LoVo (cell line): ENCODE measurements at regions not wholly inside any gene's neighbourhood (a gene's known extent, or its start where the extent isn't known, plus 50 kb on each side); places are given as distances from the start of the nearest gene placed in this dataset.
"Not testable (repeated sequence)": the region's sequence is repeated elsewhere in the genome, so short reads cannot be mapped to it uniquely, and the experiment has no call there.

ENCODE experiments used
- DNase-seq: peaks from one replicate; pipeline ENCODE4 v3.0.0-alpha.2; 2016; ENCODE audit warnings: low spot score

- no peak for DNase-seq
Observed at GRCh38 chr5:2569774-2570542, 181.5 kb downstream of the IRX2 start.

DNA sequence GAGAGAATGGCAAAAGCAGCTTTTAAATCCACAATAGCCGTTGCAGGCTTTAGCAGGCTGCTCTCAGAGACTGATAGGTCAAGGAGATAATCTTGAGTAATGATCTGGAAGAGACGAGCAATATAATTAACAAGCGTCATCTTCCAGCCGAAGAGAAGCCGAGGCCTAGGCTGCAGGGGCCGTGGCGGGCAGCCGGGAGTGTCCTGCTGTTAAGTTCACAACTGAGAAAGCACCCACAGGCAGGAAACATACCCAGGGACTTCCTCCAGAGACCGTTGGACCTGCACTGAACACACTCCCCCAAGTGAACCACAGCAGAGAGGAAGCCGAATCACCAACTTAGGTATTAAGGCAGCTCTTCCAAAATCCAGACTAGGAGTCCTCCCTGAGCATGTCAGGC, 182.3 kb downstream of the IRX2 start:
- no peak for DNase-seq

GRCh38 chr5:2566284-2566683, 185.2 kb downstream of the IRX2 start:
- DNase-seq = no peak

- DNase-seq = no peak
Observed at GRCh38 chr5:2565147-2565546, 186.3 kb downstream of the IRX2 start.

DNA sequence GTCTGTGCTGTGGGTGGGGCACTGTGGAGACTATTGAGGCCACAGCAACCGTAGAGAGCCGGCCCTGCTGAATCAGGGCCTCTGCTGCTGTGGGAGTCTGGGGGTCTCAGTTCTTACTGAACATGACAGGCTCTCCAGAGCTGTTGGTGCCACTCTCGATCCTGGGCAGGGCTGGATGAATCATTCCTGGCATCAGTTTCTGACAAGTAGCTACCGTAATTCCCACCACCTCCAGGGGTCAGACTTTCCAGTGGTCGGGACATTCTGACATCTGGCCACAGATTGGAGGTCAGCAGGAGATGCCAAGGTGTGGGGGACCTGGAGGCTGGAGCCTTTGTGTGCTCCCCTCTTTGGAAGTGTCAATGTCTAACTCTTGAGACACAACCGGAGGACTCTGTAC, 188.4 kb downstream of the IRX2 start:
- DNase-seq = no peak

GRCh38 chr5:2562036-2562435, 189.4 kb downstream of the IRX2 start:
- no peak for DNase-seq

- no peak for DNase-seq
Observed at GRCh38 chr5:2560435-2560834, 191.0 kb downstream of the IRX2 start.

DNA sequence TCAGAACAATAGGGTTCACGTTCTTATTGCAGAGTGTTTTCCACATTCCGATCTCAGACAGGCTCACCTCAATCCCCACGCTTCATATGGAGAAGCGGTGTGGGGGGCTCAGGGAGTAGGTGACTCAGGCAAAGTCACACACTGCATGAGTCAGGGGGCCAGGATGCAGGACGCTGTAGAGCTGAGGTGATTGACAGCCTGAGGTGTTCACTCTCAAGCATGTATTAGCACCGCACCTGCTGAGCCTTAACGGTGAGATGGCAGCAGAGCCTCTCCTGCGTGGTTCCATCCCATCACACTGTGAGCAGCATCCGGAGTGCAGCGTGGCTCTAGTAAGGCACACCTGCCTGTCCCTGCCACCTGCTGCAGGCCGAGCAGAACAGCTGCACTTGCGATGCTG, 194.0 kb downstream of the IRX2 start:
- no peak for DNase-seq

- no peak for DNase-seq
Observed at GRCh38 chr5:2556375-2556966, 195.0 kb downstream of the IRX2 start.

DNA sequence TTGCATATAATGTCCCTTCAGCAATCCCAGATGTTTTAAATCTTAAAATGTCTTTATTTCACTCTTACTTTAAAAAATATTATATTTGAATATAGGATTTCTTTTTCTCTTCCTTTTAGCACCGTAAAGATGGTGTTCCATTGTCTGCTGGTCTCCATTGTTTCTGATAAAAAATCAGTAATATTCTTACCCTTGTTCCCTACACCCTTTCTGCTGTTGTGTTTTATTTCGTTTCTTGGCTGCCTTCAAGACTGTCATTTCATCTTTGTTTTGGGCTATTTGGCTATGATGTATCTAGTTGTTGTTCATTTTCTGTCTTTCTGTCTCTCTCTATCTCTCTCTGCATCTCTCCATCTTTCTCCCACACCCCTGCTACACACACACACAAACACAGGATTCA, 197.9 kb downstream of the IRX2 start:
- DNase-seq = no peak

DNA sequence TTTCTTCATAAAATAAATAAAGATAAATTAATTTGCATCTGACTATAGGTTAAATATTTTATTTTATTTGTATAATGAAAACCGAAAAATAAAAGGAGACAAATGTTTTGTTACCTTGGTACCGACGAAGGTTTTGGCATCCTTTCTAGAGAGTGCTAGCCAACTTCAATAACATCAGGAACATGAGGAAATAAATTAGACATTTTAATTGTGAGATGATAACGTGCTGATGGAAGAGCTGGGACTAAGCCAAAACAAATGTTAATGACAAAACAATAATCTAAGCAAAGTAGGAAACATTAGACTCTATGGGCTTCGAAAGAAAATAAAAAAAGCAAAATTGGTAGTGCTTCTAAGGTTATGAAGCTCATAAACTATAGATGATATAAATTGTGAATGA, 201.0 kb downstream of the IRX2 start:
- no peak for DNase-seq

DNA sequence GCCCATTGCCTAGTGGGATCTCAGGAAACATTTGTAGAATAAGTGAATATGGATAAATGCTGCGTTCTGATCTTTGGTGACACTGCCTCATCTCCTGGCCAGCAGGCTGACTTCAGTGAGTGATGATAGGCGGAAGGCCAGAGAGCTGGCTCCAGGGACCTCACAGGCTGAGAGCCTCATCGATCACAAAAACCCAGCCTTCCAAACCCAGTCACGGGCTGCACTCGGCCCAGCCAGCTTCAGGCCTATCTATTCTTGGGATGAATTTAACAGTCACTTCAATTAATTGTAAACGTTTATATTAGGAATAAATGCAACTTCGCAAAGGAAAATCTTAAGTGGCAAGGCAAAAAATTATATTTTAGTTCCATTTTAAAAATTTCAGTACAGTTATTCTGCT, 201.6 kb downstream of the IRX2 start:
- DNase-seq = no peak

DNA sequence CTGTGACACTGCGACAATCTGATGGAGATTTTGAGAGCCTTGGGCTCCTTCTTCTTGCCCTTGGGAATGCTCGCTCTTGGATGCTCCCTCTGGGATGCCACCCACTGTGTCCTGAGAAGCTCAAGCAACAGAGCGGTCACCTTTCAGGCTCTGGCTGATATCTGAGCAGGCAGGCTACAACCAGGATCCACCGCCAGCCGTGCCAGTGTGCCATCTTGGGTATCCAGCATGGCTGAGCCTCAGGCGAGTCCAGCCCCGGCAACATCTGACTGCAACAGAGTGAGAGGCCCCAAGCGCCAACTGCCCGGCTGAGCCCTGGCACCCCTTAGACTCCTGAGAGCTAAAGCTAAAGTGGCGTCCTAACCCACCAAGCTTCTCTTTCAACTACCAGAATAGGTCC, 202.1 kb downstream of the IRX2 start:
- DNase-seq = no peak

- DNase-seq = no peak
Observed at GRCh38 chr5:2546938-2547337, 204.5 kb downstream of the IRX2 start.

DNA sequence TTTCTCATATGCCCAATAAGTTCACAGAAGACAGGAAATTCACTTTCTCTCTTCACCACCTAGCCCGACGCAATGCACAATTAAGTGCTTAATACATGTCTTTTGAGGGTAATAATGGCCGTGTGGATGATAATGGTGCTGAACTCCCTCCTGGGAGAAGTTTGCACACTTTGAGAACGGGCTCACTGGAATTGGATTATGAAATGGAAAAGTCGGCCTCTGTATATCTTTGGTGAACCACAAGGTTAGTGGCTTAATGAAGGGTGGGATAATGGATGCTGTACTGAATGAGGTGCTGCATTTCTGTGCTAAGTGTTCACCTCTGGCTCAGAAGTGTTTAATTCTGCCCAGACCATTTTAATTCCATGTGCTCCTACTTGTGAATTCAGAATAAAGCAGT, 207.5 kb downstream of the IRX2 start:
- no peak for DNase-seq

DNA sequence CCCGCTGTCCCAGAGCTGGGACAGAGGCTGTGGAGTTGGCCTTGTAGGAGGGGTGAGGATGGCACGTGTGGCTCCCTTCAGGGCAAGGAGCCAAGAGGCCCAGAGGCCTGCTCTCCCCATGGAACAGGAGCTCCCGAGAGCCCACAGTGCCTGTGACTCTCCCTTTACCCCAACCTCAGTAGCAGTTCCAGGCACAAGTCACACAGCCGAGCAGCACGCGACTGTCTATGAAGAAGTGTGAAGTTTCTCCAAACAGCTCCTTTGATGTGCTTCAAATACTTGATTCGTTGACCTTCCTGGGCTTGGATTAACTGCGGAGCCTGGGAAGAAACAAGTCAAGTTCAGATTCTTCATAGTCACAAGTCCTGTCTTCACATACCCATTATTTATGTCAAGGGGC, 208.7 kb downstream of the IRX2 start:
- no peak for DNase-seq

DNA sequence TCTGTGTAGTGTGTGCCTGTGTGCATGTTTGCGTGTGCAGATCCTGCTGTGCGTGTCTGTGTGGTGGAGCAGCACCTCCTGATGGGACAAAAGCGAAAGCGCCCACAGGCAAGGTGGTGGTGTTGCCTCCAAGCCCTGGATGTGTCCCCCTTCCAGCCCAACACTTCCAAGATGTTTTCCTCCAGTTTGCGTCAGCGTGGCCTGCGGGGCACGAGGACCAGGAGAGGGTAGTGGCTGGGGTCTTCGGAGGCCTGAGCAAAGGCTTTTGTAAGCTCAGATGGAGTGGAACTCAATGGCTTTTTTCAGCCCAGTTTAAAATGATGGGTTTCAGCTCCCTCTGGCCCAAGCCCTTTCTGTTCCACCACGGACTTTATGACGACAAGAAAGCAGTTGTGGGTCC, 209.5 kb downstream of the IRX2 start:
- no peak for DNase-seq

DNA sequence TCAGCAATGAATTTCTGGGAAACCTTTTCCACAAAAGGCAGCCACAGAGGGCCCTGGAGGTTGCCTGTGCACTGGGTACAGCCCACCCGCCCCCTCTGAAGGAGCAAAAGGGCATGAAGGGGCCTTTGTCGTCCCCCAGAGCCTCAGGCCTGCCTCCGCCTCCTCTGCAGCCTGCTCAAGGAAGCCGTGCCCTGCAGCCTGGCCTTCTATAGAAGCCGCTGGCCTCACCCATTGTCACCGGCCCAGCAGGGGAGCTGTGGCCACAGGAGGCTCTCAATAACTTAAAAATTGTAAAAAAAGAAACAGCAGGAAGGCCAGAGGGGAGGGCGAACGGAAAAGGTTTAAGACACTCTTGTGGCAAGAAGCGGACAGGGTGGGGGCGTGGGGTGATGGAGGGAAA, 213.3 kb downstream of the IRX2 start:
- DNase-seq = no peak

- no peak for DNase-seq
Observed at GRCh38 chr5:2537378-2538145, 213.9 kb downstream of the IRX2 start.

GRCh38 chr5:2536632-2537377, 214.7 kb downstream of the IRX2 start:
- DNase-seq = no peak

GRCh38 chr5:2534970-2535369, 216.5 kb downstream of the IRX2 start:
- no peak for DNase-seq

DNA sequence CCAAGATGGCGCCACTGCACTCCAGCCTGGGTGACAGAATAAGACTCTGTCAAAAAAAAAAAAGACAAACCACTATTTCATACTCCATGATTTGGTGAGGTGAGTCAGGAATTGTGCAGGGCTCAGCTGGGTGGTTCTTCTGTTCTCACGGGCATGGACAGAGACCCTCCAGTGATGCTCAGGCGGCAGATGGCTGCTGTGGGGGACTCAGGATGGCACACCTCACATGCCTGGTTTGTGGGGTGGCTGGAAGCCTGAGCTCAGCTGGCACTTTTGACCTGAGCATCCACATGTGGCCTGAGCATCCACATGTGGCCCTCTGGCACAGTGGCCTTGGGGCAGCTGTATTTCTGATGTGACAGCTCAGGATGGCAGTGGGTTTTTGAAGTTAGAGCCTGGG, 217.2 kb downstream of the IRX2 start:
- DNase-seq = no peak

DNA sequence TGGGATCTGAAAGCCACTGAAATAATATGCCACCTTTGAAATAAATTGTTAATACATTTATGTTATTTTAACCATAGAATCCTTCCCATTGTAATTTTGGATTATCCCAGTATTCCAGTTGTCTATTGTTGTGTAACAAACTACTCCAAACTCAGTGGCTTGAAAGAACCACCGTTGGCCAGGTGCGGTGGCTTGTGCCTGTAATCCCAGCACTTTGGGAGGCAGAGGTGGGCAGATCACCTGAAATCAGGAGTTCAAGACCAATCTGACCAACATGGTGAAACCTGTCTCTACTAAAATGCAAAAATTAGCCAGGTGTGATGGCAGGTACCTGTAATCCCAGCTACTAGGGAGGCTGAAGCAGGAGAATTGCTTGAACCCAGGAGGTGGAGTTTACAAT, 217.6 kb downstream of the IRX2 start:
- DNase-seq = not testable (repeated sequence)
